GM21825 (cell line): ENCODE measurements at regions not wholly inside any gene's neighbourhood (a gene's known extent, or its start where the extent isn't known, plus 50 kb on each side); places are given as distances from the start of the nearest gene placed in this dataset.
A peak's percentile ranks its signal among the peaks of the same experiment; 100 is the strongest.

Source experiments
- ATAC-seq: cut with Tn5 transposase; IDR thresholded peaks from one replicate; pipeline ENCODE4 v1.9.1; 2021; ENCODE audit warnings: mild to moderate bottlenecking, moderate library complexity; ENCODE audit not compliant: unreplicated experiment

DNA sequence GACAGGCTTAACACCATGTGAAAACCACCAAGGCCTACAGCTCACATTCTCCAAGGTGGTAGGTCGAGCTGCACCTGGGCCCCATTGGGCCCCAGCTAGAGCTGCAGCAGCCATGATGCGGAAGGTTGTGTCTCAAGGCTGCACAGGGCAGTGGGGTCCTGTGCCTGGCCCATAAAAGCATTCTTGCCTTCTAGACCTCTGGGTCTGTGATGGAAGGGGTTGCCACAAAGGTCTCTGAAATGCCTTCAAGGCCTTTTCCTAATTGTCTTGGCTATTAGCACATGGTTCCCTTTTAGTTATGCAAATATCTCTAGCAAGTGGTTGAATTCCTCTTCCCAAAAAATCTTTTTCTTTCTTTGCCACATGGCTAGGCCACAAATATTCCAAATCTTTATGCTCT, 52.5 kb upstream of the C11orf58 start:
- ATAC-seq: no peak

DNA sequence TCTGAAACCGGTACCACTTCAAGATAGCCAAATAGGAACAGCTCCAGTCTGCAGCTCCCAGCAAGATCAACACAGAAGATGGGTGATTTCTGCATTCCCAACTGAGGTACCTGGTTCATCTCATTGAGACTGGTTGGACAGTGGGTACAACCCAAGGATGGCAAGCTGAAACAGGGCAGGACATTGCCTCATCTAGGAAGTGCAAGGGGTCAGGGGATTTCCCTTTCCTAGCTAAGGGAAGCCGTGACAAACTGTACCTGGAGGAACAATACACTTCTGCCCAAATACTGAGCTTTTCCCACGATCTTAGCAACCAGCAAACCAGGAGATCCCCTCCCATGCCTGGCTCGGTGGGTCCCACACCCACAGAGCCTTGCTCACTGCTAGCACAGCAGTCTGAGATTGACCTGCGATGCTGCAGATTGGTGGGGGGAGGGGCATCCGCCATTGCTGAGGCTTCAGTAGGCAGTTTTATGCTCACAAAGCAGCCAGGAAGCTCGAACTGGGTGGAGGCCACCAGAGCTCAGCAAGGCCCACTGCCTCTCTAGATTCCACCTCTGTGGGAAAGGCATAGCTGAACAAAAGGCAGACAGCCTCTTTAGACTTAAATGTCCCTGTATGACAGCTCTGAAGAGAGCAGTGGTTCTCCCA, 59.9 kb upstream of the C11orf58 start:
- no peak for ATAC-seq

DNA sequence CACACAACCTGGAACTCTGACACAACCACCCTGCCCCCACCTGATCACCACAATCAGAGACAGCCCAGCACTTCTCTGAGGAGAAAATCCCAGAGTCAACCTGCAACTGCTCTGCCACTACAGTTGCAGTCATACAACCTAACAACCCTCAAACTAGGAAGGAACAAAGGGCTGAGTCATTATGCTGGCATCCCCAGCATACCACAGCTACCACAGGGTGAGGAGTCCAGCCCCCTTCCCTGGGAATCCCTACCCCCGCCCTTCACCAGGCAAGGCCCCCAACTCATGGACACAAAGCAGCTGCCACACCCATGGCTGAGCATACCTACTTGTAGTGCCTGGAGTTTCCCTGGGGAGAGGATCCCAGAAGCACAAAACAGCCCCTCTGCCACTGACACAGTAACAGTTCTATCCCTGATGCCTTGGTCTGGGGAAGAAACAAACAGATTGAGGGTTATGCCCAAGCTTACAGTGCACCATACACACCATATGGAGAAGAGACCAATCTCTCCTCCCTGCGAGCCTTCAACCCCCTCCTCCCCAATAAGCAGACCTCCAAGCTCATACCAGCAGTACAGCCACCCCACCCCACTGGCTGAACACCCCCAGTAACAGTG, 68.5 kb upstream of the C11orf58 start:
- no peak for ATAC-seq

DNA sequence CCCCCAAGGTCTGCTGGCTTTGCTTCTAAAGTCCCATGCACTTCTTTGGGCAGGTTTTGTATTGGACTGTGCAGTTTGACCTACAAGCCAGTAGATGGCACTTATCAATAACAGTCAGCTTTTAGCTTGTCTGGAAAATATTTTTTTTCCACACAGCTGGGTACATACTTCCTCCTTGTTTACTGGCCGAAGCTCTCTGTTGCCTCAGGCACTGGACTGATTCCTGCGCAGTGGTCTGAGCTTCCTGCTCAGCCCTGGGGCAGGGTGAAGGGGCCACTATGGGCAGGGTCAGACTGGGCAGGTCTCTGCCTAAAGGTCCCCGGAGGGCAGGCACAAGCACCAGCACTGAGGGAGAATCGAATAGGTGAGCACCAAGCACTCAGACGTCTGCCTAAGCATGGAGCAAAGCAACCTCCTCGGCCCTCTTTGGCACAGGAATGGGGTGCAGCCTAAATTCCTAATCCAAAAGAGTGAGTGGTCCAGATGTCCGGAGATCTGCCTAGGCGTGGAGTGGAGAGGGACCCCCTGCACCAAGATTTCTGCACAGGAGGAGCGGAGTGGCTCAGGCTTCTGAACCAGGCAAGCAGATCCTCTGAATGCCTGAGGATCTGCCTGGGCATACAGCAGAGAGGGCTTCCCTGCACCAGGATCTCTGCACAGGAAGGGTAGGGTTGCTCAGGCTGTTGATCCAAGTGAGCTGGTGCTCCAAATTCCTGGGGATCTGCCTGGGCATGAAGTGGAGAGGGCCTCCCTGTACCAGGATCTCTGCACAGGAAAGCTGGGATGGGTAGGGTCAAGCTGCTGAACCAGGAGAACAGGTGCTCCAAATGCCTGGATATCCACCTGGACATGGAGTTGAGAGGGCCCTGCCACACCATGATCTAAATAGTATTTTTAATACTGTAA, 105.9 kb upstream of the C11orf58 start:
- ATAC-seq: no peak

DNA sequence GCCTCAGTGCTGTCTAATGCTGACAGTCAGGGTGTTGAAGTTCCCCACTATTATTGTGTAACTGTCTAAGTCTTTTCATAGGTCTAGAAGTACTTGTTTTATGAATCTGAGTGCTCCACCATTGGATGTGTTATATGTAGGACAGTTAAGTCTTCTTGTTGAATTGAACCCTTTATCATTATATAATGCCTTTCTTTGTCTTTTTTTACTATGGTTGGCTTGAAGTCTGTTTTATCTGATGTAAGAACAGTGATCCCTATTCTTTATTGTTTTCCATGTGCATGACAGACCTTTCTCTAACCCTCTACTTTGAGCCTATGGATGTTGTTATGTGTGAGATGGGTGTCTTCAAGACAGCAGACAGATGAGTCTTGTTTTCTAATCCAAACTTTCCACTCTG, 107.8 kb upstream of the C11orf58 start:
- ATAC-seq: no peak

DNA sequence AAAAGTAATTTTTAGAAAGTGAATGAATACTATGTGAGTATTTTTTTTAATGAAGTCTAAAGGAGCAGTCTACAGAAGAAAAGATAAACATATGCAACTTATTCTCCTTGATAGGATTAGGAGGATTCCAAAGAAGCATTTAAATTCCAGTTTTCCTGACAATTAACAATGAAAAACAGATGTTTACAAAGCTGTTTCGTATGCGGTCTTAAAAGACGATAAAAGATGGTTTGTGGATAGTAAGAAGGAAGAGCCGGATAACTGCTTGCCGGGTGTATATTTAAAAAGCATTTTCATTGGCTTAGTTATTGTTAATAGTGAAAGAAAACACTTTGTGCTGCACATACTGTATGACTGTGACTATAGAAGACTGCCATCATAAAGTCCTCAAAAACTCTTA, 120.0 kb upstream of the C11orf58 start:
- no peak for ATAC-seq

DNA sequence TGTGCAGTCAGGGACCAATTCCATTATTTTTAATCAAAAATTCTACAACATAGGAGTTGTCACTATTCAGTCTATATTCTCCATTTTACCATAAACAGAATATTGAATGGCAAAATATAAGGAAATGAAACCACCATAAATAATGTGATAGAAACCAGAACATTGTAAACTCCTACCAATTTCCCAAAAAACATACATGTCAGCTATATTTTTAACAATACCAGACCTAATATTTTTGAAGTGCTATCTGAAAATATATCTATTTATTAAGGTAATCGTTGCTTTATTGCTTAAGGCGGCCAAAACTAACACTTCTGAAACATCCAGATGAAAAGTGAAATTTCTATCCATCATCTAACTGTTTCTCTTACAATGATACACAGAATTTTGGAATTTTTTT, 123.0 kb upstream of the C11orf58 start:
- no peak for ATAC-seq

DNA sequence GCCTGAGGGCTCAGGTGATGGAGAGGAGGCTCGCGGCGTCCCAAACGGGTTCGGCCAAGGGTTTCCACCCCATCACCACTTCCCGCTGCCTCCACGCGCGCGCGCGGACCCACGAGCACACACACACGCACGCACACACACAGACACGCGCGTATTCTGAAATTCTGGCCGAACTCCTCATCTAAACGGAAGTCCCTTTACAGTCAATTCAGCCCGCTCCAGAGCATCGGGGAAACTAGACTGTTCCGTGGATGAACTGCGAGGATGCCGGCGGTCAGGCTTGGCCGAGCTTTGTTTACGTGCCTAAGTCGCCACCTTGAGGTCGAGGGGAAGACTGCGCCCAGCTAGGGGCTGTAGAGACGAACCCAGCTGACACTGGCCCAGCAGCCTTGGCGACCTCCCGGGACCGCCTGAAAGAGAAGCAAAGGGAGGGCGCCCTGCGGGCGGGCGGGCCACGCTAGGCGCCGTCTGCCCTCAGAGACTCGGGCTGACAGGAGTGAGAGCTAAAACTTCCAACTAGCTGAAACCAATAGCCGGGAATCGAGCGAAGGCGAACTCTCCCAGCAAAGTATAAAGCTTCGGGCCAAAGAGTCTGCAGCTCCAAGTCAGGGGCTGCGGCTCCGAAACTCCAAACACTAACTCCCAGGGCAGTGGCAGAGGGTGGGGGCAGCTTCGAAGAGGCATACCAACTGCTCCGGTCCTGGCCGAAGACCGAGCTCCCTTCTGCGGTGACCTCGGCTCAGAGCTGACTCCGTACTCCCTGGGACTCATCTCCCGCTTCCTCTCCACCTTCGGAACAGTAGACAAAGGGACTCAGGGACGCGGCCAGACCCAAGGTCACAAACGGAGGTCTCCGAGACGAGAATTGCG, 124.7 kb upstream of the C11orf58 start:
- peak; percentile 98 for ATAC-seq

DNA sequence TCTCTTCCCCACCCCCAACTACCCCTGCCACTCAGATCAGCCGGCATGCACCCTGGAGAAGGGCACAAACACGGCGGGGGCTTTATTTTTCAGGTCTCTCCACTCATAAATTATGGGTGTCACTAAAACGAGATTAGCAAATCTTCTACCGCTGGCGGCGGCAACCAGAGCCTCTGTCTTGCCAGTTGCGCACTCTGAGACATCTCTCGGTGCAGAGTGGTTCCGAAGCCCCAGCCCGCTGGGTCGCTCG, 125.3 kb upstream of the C11orf58 start:
- ATAC-seq: no peak

DNA sequence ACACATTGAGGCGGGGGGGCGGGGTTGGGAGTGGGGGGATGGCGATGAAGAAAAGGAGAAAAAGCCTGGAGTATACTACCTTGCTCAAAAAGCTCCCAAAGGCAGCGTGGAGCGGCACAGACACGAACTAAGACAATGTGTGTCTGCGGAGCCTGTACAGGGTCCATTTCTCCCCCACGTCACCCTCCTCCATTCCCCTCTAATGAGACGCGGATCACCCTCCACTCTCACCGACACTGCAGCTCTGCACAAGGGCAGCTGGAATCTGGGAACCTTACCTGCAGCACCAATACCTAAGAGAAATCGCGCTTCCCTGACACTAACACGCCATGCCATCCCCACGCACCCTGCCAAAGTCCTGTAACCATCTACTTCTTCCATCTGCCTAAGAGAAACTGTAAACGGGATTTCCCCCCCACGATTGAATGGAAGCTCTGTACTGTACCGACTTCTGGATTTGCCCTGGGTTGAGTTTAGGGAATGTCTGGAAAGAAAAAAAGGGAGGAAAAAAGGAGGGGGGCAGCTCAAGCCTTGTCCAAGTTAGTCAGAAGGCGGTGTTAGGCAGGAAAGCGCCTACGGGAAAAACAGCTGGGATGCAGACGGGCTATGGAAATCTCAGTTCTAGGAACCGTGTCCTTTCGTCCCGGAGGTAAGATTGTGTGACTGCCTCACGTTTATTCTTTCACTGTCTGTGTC, 125.7 kb upstream of the C11orf58 start:
- ATAC-seq: no peak

DNA sequence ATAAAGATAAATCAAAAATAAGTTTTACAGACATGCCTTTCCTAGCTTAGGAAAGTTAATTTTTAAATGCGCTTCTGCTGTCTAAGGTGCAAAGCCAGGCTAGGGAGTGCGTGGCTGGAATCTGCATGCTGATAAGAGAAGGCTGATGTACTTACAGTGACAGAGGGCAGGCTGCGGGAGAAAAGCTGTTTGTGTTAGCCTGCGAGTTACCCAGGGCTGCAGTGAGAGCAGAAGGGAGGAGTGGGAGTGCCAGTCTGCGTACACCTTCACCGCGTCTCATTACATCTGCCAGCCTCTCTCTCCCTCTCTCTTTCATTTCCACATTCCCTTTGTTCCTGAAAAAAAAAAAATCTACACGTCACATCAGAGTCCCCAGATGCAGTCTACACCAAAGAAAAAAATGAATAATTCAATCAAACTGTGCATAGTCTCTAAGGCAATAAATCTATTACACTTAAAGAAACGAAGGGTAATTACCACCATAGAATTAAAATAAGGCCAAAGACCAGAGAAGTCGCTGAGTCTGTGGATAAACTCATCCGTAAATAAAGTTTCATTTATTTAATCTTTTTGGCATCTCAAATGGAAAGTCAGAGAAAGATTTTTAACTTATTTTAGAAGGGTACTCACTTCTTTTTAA, 126.4 kb upstream of the C11orf58 start:
- no peak for ATAC-seq

DNA sequence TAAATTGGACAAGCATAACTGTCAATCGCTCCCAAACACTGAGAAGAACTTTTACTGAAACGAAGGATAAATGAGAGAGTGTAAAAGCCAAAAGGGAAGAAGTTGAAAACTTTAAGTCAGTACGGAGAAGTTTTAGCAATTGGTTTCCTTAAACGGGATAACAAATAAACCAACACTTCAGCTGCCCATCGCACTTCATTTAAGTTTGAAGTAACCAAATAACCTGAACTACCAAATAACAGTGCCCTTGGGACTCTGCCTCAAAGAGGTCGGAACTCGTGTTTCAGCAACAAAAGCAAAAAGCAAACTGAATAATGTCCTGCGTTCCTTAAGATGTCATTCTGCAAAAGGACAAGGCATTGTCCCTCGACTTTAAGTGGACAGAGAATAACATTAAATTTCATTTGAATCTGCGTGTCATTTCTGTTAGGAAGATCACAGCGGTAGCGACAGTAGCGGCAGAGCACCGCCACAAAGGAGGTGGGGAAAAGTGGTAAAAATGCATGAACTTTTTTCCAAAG, 127.0 kb upstream of the C11orf58 start:
- ATAC-seq: no peak

DNA sequence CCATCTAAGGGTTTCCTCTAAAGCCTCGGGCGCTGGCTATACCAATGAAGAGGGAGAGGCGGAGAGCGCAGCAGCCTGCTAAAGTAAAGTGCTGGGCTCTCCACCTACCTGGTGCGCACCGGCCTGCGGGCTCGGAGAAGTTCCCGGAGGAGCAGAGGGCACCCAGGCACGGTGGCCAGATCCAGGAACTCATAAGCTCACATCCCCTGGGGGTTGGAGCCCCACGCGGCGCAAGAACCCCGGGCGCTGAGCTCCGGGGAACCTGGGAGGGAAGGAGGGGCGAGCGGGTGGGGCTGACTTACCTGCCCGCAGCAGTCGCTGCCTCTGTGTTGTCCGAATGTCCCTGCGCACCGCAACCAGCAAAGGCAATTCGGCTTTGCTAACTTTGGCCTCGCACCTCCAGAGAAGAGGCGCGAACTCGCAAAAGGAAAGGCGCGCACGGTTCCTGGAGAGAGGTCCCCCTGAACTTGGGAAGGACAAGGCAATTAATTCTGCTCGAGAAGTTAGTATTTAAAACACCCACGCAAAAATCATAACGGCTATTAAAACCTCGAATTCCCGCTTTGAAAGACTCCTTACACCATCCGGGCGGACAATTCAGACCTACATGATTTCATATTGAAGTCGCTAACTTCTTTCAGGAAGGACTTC, 127.6 kb upstream of the C11orf58 start:
- ATAC-seq: no peak

DNA sequence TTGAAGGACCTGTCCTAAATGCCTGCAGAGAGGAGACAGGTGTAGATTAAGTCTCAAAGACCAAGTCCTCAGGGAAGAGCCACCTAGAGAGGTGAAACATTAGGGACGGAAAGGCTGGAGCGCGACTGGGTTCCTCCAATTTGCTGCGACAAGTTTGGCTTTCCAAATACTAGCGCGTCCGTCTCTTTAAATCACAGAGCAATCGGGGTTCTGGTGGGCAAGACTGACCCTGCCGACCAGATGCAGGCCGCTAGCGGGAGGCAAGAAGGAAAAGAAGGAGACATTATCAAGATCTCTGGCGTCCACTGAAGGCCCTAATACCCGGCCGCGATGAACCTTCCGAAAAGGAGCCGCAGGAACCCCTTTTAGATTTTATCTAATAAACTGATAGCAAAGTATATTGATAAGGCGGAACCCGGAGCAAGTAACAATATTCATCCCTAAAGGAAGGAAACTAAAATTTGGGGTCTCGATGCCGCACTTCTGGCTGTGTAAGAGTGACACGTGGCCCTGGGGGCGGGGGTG, 128.2 kb upstream of the C11orf58 start:
- no peak for ATAC-seq

DNA sequence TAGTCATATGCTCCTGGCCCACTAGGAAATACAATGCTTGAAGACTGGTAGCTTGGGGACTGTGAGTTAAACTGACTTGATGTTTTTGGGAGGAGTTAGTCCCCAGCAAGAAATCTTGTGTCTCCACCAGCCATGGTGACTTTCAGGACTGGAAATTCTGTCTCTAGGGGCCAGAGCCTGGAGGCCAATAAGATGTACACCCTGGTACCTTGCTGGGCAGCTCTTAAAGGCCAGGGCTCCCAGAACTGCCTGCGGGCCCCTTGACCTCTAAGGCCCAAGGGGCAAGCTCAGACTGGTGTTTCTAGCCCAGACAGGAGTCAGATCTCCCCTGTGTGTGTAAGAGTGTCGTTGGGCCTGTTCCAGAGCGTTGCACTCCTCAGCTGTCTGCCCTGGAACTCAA, 128.7 kb upstream of the C11orf58 start:
- ATAC-seq: no peak

DNA sequence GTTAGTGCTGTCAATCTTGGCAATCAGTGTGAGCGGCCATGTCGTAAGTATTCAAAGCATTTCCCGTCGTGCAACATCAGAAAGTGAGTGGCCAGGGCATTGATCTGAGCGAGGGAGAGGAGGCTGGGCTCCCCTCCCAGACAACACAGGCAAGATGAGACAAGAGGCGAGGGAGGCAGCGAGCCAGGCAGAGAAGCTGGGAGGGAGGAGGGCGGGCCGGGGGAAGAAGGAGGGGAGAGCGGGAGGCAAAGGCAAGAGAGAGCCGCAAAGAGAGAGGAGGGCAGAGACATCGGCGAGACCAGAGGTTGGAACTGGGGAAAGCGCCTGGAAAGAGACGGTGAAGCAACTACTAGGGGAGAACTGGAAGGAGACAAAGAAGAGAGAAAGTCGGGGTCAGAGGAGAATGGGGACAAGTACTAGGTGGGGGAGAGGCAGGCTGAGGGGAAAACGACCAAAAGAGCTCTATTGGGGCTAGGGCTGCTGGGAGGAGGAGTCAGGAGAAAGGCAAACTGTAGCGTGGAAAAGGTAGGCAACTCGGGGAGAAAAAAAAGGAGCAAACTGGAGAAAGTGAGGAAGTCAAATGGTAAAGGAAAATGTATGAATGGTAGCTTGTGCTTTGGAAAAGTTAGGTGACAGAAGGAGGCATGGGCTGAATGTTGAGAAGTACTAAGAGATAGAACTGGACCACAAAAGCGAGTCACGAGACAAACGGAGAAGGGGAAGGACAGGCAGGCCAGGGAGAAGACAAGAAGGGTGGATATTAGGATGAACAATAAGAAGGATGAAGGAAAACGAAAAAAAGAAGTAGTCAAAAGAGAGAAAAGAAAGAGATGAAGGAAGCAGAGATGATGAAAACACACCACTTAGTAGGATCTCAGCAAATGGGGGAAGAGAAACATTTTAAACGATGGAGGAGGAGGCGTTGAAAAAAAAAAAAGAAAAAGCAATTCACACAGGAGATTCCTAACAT, 130.5 kb upstream of the C11orf58 start:
- no peak for ATAC-seq

DNA sequence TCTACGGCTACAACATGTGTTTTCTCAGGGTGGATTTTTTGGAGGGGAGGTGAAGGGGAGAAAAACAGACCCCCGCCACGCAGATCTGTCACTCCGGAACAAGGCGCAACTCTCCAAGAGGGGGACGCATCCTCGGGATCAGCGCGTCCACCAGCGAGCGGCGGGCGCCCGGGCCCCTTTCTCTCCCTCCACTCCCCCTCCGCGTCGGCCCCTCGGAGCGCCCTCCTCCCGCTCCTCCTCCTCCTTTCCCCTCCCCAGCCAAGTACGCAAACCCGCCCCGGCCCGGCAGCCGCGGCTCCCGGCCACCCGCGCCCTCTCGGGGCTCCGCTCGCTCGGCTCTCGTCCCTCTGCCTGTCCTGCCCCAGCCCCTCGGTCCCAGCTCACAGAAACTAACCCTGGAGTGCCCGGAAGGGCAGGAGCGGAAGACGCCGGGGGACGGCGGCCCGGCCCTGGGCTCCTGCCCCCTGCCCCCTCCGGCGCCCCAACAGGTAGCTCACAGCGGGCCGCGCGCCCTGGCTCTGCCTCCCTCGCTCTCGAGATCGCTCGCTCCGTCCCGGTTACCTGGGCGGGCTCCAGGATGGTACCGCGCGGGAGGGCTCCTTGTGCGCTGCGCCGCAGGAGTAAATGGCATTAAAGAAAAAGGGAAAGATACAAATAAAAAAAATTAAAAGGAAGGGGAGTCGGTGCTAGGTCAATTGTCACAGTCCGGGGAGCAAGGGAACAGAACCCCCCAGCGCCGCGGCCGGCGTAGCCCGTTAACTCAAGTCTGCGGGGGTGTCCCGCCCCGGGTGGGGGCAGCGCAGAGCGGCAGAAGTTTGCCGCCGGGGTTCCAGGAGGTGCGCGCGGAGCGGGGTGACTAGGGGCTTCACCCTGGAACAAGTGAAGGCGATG, 131.4 kb upstream of the C11orf58 start:
- no peak for ATAC-seq
